HK-2 (cell line): ENCODE measurements at regions not wholly inside any gene's neighbourhood (a gene's known extent, or its start where the extent isn't known, plus 50 kb on each side); places are given as distances from the start of the nearest gene placed in this dataset.
"Not testable (repeated sequence)": the region's sequence is repeated elsewhere in the genome, so short reads cannot be mapped to it uniquely, and the experiment has no call there.

ENCODE experiments used
- DNase-seq: peaks from one replicate; pipeline ENCODE4 v3.0.0-alpha.2; 2018; ENCODE audit not compliant: unreplicated experiment

- peak; percentile 15 for DNase-seq
These were observed 298.6 kb downstream of the C6orf118 start for GRCh38 chr6:165010556-165011535.

GRCh38 chr6:165008971-165009370 is 300.4 kb downstream of the C6orf118 start:
- DNase-seq = no peak

- DNase-seq = no peak
These were observed 306.5 kb downstream of the C6orf118 start for GRCh38 chr6:165002866-165003265.

- no peak for DNase-seq
These were observed 307.0 kb downstream of the C6orf118 start for GRCh38 chr6:165002358-165002757.

- no peak for DNase-seq
These were observed 307.8 kb downstream of the C6orf118 start for GRCh38 chr6:165001502-165002157.

GRCh38 chr6:164998297-164998696 is 311.1 kb downstream of the C6orf118 start:
- no peak for DNase-seq

- DNase-seq = no peak
These were observed 312.6 kb downstream of the C6orf118 start for GRCh38 chr6:164996838-164997237.

- no peak for DNase-seq
These were observed 317.8 kb downstream of the C6orf118 start for GRCh38 chr6:164991573-164991972.

- DNase-seq = no peak
These were observed 318.5 kb downstream of the C6orf118 start for GRCh38 chr6:164990901-164991300.

GRCh38 chr6:164982389-164982788 is 327.0 kb downstream of the C6orf118 start:
- DNase-seq = no peak

- no peak for DNase-seq
These were observed 342.3 kb downstream of the C6orf118 start for GRCh38 chr6:164967102-164967501.

GRCh38 chr6:164962805-164963204 is 346.6 kb downstream of the C6orf118 start:
- no peak for DNase-seq

GRCh38 chr6:164947164-164947563 is 362.2 kb downstream of the C6orf118 start:
- no peak for DNase-seq

GRCh38 chr6:164942271-164942670 is 367.1 kb downstream of the C6orf118 start:
- DNase-seq = no peak

GRCh38 chr6:164933238-164933794 is 376.1 kb downstream of the C6orf118 start:
- DNase-seq = not testable (repeated sequence)

GRCh38 chr6:164929408-164929977 is 379.9 kb downstream of the C6orf118 start:
- DNase-seq = no peak

- no peak for DNase-seq
These were observed 380.5 kb downstream of the C6orf118 start for GRCh38 chr6:164928728-164929407.

GRCh38 chr6:164928057-164928727 is 381.2 kb downstream of the C6orf118 start:
- DNase-seq = no peak

GRCh38 chr6:164927288-164928056 is 381.9 kb downstream of the C6orf118 start:
- DNase-seq = peak; percentile 66

GRCh38 chr6:164926686-164927085 is 382.7 kb downstream of the C6orf118 start:
- no peak for DNase-seq
